ENCODE measurements at regions not wholly inside any gene's neighbourhood (a gene's known extent, or its start where the extent isn't known, plus 50 kb on each side); places are given as distances from the start of the nearest gene placed in this dataset.

DNA sequence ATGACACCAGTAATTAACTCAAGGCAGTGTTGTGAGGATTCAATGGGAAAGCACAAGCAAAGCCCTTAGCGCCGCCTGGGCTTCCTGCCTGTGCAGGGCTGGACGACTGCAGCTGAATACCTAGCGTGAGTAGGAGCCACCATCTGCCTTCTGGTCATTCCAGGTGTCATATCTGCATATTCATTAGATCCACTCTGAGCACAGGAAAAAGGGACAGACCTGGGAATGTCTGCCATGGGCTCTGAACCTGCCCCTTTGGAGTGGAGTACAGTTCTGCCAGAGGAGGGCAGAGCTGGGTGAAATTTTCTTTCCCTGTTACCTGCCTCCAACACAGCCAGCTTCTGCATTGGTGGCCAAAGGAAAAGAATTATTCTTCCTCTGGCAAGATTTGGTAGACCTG, 298.8 kb downstream of the NSG2 start:
- TF ChIP-seq, protein P1, sequence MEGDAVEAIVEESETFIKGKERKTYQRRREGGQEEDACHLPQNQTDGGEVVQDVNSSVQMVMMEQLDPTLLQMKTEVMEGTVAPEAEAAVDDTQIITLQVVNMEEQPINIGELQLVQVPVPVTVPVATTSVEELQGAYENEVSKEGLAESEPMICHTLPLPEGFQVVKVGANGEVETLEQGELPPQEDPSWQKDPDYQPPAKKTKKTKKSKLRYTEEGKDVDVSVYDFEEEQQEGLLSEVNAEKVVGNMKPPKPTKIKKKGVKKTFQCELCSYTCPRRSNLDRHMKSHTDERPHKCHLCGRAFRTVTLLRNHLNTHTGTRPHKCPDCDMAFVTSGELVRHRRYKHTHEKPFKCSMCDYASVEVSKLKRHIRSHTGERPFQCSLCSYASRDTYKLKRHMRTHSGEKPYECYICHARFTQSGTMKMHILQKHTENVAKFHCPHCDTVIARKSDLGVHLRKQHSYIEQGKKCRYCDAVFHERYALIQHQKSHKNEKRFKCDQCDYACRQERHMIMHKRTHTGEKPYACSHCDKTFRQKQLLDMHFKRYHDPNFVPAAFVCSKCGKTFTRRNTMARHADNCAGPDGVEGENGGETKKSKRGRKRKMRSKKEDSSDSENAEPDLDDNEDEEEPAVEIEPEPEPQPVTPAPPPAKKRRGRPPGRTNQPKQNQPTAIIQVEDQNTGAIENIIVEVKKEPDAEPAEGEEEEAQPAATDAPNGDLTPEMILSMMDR (IDR thresholded peaks at IDR 0.05): no peak
- TF ChIP-seq EP300 (IDR thresholded peaks at IDR 0.05): no peak
